GM12865 (cell line): ENCODE measurements at regions not wholly inside any gene's neighbourhood (a gene's known extent, or its start where the extent isn't known, plus 50 kb on each side); places are given as distances from the start of the nearest gene placed in this dataset.

ENCODE experiments used
- DNase-seq: peaks from one replicate; pipeline ENCODE4 v3.0.0; 2010; ENCODE audit warnings: low read depth
- H3K4me3 ChIP-seq: 2 replicates; pipeline ENCODE4 v1.5.1; 2011; ENCODE audit warnings: mild to moderate bottlenecking, low read depth, low read length, control low read depth
- CTCF ChIP-seq: IDR thresholded peaks from 2 replicates; pipeline ENCODE4 v1.5.1; 2011; ENCODE audit warnings: low read length, control low read depth, low read depth, inconsistent platforms; ENCODE audit not compliant: insufficient read depth; ENCODE audit errors: missing control alignments

GRCh38 chr20:24406251-24406650 is 63.2 kb upstream of the SYNDIG1 start:
- TF ChIP-seq CTCF, result no peak
- no peak overlapping the region for H3K4me3 ChIP-seq

GRCh38 chr20:24405810-24406209 is 63.6 kb upstream of the SYNDIG1 start:
- TF ChIP-seq CTCF, result no peak
- no peak overlapping the region for H3K4me3 ChIP-seq
- DNase-seq, result no peak

More at GRCh38 chr20:24406251-24406650, 63.2 kb upstream of the SYNDIG1 start:
- no peak for DNase-seq

DNA sequence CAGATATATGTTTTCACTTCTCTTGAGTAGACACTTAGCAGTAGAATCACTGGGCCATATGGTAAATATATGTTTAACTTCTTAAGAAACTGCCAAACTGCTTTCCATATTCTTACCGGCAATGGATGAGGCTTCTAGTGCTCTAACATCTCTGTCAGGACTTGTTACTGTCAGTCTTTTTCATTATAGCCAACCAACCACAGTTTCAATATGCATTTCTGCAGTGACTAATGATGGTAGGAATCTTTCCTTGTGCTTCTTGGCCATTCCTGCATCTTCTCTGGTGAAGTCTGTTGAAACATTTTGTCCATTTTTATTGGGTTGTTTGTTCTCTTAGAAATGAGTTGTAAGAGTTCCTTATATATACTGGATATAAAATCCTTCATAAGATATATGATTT is 66.0 kb upstream of the SYNDIG1 start:
- TF ChIP-seq CTCF, result no peak
- DNase-seq, result no peak
- H3K4me3 ChIP-seq, result no peak overlapping the region

DNA sequence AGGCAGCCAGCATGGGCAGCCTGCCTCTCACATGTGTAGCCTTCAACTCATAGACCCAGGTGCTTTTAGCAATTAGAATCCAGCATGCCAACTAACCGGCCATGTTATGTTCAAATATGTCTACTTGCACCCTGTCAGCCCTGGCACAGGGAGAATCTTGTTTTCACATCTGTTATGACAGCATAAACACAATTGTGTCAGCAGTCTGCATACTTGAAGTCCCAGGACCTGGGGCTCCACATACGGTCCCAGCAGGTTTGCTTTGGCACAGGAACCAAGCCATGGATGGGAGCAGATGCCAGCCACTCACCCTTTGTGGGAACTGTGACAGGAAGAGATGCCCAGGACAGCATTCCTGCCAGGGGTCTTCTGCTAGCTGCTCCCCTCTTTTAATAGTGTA is 67.2 kb upstream of the SYNDIG1 start:
- DNase-seq, result no peak
- TF ChIP-seq CTCF, result no peak

GRCh38 chr20:24395151-24395550 is 74.3 kb upstream of the SYNDIG1 start:
- DNase-seq, result no peak
- no peak overlapping the region for H3K4me3 ChIP-seq
- no peak for TF ChIP-seq CTCF

More for the DNA sequence above, 67.2 kb upstream of the SYNDIG1 start:
- H3K4me3 ChIP-seq, result no peak overlapping the region

DNA sequence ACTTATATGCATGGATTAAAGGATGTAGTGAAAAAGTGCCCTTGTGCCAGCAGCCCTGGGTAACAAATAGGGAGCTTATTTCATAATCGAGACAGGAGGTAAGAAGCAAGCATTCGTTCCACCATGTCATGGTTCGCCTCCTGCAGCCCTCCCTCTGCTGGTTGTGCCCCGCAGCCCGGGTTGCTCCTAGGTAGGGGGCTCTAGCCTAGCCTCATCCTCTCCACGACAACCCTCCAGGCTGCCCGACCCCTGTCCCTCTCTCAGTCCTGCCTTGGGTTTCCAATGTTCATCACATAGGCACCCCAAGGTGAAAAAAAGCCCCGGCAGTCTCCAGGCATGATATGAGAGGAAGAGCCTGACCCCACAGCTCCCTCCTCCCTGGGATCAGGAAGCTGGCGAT is 75.5 kb upstream of the SYNDIG1 start:
- no peak for DNase-seq
- no peak overlapping the region for H3K4me3 ChIP-seq
- no peak for TF ChIP-seq CTCF

- TF ChIP-seq CTCF, result no peak
- no peak overlapping the region for H3K4me3 ChIP-seq
- no peak for DNase-seq
Measured at GRCh38 chr20:24392612-24393011, 76.8 kb upstream of the SYNDIG1 start.
